ENCODE measurements at regions not wholly inside any gene's neighbourhood (a gene's known extent, or its start where the extent isn't known, plus 50 kb on each side); places are given as distances from the start of the nearest gene placed in this dataset.

DNA sequence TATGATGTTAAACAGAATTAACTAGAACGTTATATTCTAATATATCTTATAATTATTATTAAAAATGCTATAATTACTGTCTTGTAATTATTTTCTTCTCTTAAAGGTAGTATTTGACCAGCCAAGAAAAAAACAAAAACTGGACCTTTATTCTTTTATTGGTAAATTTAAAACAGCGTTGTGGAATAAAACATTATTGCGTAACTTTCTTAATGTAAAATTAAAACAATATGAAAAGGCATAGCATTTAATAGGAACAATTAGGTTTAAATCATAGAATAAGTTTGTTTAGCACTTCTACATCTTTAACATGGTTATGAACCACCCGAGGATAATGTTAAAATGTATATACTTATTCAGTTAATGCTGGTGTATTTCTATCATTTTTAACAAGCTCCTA lies 574.5 kb upstream of the CDH18 start:
- TF ChIP-seq CTCF (IDR thresholded peaks at IDR 0.05): no peak
- TF ChIP-seq ZFX (IDR thresholded peaks at IDR 0.05; ENCODE audit: borderline replicate concordance): no peak
